Lung (tissue), 11 donors: ENCODE measurements at regions not wholly inside any gene's neighbourhood (a gene's known extent, or its start where the extent isn't known, plus 50 kb on each side); places are given as distances from the start of the nearest gene placed in this dataset.
A peak's percentile ranks its signal among the peaks of the same experiment; 100 is the strongest.
"Not testable (repeated sequence)": the region's sequence is repeated elsewhere in the genome, so short reads cannot be mapped to it uniquely, and the experiment has no call there.

Experiments
- ATAC-seq: fragments of 200-7000 bp; cut with Tn5 transposase; one replicate; pipeline ENCODE4 v1.9.1; 2020; ENCODE audit warnings: moderate number of reproducible peaks; ENCODE audit not compliant: insufficient read depth, low FRiP score
- DNase-seq, 3 donors: peaks; one replicate each; pipeline ENCODE4 v3.0.0-alpha.2; 2013 to 2017
- H3K27ac ChIP-seq, 2 donors: one replicate each; pipeline ENCODE4 v1.5.1; 2013; ENCODE audit warnings: mild to moderate bottlenecking in 2 of 2, moderate library complexity in 2 of 2, control low read depth in 1 of 2, inconsistent platforms in 1 of 2, low read depth in 1 of 2, low read length in 1 of 2
- H3K27me3 ChIP-seq, 3 donors: one replicate each; pipeline ENCODE4 v1.5.1; 2013; ENCODE audit warnings: low read length in 2 of 3; ENCODE audit not compliant: control insufficient read depth in 3 of 3, insufficient read depth in 3 of 3
- H3K36me3 ChIP-seq, 4 donors: one replicate each; pipeline ENCODE4 v1.5.1; 2013; ENCODE audit warnings: low read length in 4 of 4, mild to moderate bottlenecking in 1 of 4, moderate library complexity in 1 of 4; ENCODE audit not compliant: control insufficient read depth in 4 of 4, insufficient read depth in 4 of 4
- H3K4me1 ChIP-seq, 5 donors: one replicate each; pipeline ENCODE4 v1.5.1; 2013; ENCODE audit warnings: low read length in 5 of 5, mild to moderate bottlenecking in 2 of 5, moderate library complexity in 1 of 5; ENCODE audit not compliant: control insufficient read depth in 5 of 5, insufficient read depth in 5 of 5
- H3K4me3 ChIP-seq: one replicate; pipeline ENCODE4 v1.5.1; 2013; ENCODE audit warnings: mild to moderate bottlenecking, control low read depth, moderate library complexity
- H3K9ac ChIP-seq, 2 donors: one replicate each; pipeline ENCODE4 v1.5.1; 2013; ENCODE audit warnings: low read length in 2 of 2, control low read depth in 1 of 2; ENCODE audit not compliant: insufficient read depth in 1 of 2
- H3K9me3 ChIP-seq, 4 donors: one replicate each; pipeline ENCODE4 v1.5.1; 2013; ENCODE audit warnings: low read length in 3 of 4, mild to moderate bottlenecking in 1 of 4, moderate library complexity in 1 of 4; ENCODE audit not compliant: control insufficient read depth in 4 of 4, insufficient read depth in 3 of 4
- CTCF ChIP-seq: IDR thresholded peaks from 2 replicates; pipeline ENCODE4 v1.5.1; 2012; ENCODE audit warnings: mild to moderate bottlenecking; ENCODE audit errors: control extremely low read depth, extremely low read depth
- WGBS, 2 donors: extraction: QIAGEN DNeasy Blood & Tissue Kit; methylation state at CpG; one replicate each; pipeline ENCODE4 v1.1.7; 2013; 5-methylcytosine and 5-hydroxymethylcytosine counted together
- donor health status: control.
- donor health status: control.
- donor health status: Bipolar disorder and iron deficiency.
- donor health status: healthy.
- donor health status: DM: yes; HTN: yes; CAD: no.

- not testable (repeated sequence) for H3K9me3 ChIP-seq, H3K4me1 ChIP-seq, H3K4me3 ChIP-seq, H3K27me3 ChIP-seq, H3K36me3 ChIP-seq, ATAC-seq, H3K27ac ChIP-seq, H3K9ac ChIP-seq
- peak in 2 of 3 donors; percentile 29 to 52 for DNase-seq
- WGBS, 2 donors = 74 to 81% methylated on average over 6 of the region's 7 CpGs
Observed at GRCh38 chr16:16586073-16586651, 207.2 kb downstream of the NPIPA7 start.

- H3K27me3 ChIP-seq, H3K9ac ChIP-seq, DNase-seq, H3K4me3 ChIP-seq, H3K27ac ChIP-seq, H3K9me3 ChIP-seq, H3K36me3 ChIP-seq, ATAC-seq, H3K4me1 ChIP-seq: not testable (repeated sequence)
- WGBS, 2 donors = 87 to 93% methylated on average over 4 of the region's 6 CpGs
Observed at GRCh38 chr16:16586969-16587368, 208.0 kb downstream of the NPIPA7 start.

DNA sequence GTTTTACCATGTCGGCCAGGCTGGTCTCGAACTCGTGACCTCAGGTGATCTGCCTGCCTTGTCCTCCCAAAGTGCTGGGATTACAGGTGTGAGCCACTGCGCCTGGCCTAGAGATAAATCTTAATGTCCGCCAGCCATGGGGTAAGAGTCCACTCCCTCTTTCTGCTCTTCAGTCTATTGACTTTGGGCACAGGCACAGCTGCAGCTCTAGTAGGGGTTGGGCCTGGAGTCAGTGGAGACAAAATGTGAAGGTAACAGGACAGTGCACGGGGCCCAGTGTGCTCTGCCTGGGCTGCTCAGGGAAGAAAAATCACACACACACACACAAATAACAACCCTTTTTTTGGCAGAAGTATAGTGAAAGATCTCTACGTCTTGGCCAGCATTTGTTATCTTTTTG, 209.5 kb downstream of the NPIPA7 start:
- H3K27ac ChIP-seq, DNase-seq, H3K27me3 ChIP-seq, H3K4me3 ChIP-seq, ATAC-seq, H3K36me3 ChIP-seq, H3K9me3 ChIP-seq, H3K9ac ChIP-seq, H3K4me1 ChIP-seq: not testable (repeated sequence)
- WGBS, 2 donors = 79 to 98% methylated on average over 7 of the region's 7 CpGs

- 22 to 60% methylated on average over 1 to 2 of the region's 4 CpGs for WGBS, 2 donors
- not testable (repeated sequence) for H3K9ac ChIP-seq, H3K36me3 ChIP-seq, DNase-seq, H3K4me1 ChIP-seq, H3K27me3 ChIP-seq, H3K9me3 ChIP-seq, H3K4me3 ChIP-seq, H3K27ac ChIP-seq
- ATAC-seq = peak; percentile 36
Observed at GRCh38 chr16:16590654-16591318, 211.8 kb downstream of the NPIPA7 start.

DNA sequence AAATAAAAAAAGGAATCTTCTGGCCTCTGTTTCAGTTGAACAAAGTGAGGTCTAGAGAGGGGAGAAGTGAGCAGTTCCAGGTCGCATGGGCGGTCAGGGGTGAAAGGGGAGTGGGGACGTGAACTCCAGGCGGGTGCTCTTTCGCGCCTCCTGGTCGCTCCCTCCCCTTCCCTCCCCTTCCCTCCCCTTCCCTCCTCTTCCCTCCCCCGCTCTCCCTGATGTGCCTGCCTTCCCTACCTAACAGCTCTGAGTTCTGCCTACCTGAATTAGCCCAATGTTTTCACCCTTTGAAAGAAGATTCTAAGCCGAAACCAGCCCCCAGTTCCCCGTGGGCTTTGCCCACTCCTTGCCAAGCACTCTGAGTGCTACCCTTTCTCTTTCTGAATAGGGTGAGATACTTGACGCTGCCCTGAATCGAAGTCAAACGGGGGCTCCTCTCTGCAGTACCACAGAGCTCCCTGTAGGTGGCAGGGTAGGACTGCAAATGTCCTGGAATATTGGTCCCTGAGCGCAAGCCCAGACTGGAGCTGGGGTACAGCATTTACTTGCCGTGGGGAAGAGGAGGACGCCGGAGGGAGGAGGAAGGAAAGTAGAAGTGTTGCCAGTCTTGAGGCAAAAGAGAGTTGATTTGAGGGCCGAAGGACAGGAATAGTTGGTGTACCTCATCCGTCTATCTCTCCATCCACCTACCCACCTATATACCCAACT, 214.4 kb downstream of the NPIPA7 start:
- H3K4me3 ChIP-seq, H3K27me3 ChIP-seq, H3K9me3 ChIP-seq, H3K9ac ChIP-seq, H3K27ac ChIP-seq, H3K36me3 ChIP-seq, H3K4me1 ChIP-seq: not testable (repeated sequence)
- peak; percentile 83 for ATAC-seq
- 13 to 16% methylated on average over 16 to 17 of the region's 19 CpGs for WGBS, 2 donors
- TF ChIP-seq CTCF = peak; percentile 16
- DNase-seq = peak; percentile 0 to 12 (median 4)

DNA sequence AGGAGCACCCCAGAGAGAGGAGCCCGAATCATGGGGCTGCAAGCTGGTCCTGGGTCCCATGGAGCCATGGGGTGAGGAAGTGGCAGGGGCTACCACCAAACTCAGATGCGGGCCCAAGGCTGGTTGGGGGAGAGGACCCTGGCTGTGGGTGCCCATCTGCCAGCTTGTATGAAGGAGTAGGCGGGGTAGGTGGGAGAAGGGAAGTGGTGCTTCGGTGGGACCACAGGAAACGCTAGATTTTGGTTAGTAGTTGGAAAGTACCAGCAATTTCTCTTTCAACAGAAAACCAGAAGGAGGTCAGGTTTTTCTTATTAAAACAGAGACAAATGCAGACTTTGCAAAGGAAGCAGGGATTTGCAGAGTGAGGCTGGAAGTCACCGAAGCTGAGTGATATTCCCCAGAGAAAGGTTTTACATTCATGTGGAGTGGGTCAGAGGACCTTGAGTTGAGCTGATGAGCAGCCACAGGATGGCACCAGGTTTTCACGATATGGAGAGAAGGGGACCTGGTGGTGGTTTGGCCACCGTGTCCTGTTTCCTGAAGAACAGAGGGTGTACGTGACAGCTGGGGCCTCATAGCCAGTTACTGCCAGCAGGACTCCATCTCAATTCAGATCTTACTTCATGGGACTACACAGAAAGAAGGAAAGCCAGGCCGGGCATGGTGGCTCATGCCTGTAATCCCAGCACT, 216.2 kb downstream of the NPIPA7 start:
- not testable (repeated sequence) for H3K9me3 ChIP-seq, H3K9ac ChIP-seq, H3K36me3 ChIP-seq, H3K4me1 ChIP-seq, H3K27ac ChIP-seq, H3K27me3 ChIP-seq, H3K4me3 ChIP-seq, ATAC-seq, DNase-seq
- 11 to 36% methylated on average over 2 to 3 of the region's 10 CpGs for WGBS, 2 donors

- not testable (repeated sequence) for H3K9me3 ChIP-seq, H3K27ac ChIP-seq, H3K27me3 ChIP-seq, DNase-seq, H3K36me3 ChIP-seq, H3K9ac ChIP-seq, H3K4me3 ChIP-seq, H3K4me1 ChIP-seq, ATAC-seq
- WGBS, 2 donors = 62 to 69% methylated on average over 3 of the region's 4 CpGs
Observed at GRCh38 chr16:16601239-16601638, 222.3 kb downstream of the NPIPA7 start.
